Activated CD8-positive, alpha-beta T cell treated with anti-CD3 and anti-CD28 coated beads for 36 hours (primary cell): ENCODE measurements at regions not wholly inside any gene's neighbourhood (a gene's known extent, or its start where the extent isn't known, plus 50 kb on each side); places are given as distances from the start of the nearest gene placed in this dataset.
"Not testable (repeated sequence)": the region's sequence is repeated elsewhere in the genome, so short reads cannot be mapped to it uniquely, and the experiment has no call there.

ENCODE experiments used
- ATAC-seq: fragments of 200-7000 bp; cut with Tn5 transposase; one replicate; pipeline ENCODE4 v1.10.0; 2021; ENCODE audit warnings: mild to moderate bottlenecking, moderate library complexity
- CTCF ChIA-PET: fragments of 350-600 bp; sonication (Branson Sonifier 250); formaldehyde crosslinking; loops from one replicate; lab custom pipeline; 2021; ENCODE audit warnings: antibody characterized with exemption; lab: Charles Lee
- POLR2A ChIA-PET: fragments of 350-600 bp; sonication (Branson Sonifier 250); formaldehyde crosslinking; loops from one replicate; lab custom pipeline; 2021; ENCODE audit warnings: antibody characterized with exemption; lab: Charles Lee
- DNase-seq: peaks from one replicate; pipeline ENCODE4 v3.0.0-alpha.2; 2020
- H3K27ac Mint-ChIP-seq: one replicate; pipeline ENCODE4 v1.8.0; 2021; ENCODE audit warnings: mild to moderate bottlenecking, mixed read lengths
- H3K27me3 Mint-ChIP-seq: one replicate; pipeline ENCODE4 v1.8.0; 2021; ENCODE audit warnings: mixed read lengths
- H3K36me3 Mint-ChIP-seq: one replicate; pipeline ENCODE4 v1.8.0; 2021; ENCODE audit warnings: low read depth, mixed read lengths
- H3K4me1 Mint-ChIP-seq: one replicate; pipeline ENCODE4 v1.8.0; 2021; ENCODE audit warnings: low read depth, mixed read lengths
- H3K4me3 Mint-ChIP-seq: one replicate; pipeline ENCODE4 v1.8.0; 2021; ENCODE audit warnings: mild to moderate bottlenecking, moderate library complexity, mixed read lengths
- H3K9me3 Mint-ChIP-seq: one replicate; pipeline ENCODE4 v1.8.0; 2021; ENCODE audit warnings: mixed read lengths
- intact Hi-C: fragments of 100-400 bp; cut with micrococcal nuclease; formaldehyde crosslinking; loops from one replicate; pipeline ENCODE4 v1.10.0; 2022
- TF ChIP-seq, protein P1 (sequence below): fragments of 200-600 bp; IDR thresholded peaks from one replicate; pipeline ENCODE4 v1.8.0; 2022; ENCODE audit warnings: antibody characterized with exemption, mild to moderate bottlenecking

DNA sequence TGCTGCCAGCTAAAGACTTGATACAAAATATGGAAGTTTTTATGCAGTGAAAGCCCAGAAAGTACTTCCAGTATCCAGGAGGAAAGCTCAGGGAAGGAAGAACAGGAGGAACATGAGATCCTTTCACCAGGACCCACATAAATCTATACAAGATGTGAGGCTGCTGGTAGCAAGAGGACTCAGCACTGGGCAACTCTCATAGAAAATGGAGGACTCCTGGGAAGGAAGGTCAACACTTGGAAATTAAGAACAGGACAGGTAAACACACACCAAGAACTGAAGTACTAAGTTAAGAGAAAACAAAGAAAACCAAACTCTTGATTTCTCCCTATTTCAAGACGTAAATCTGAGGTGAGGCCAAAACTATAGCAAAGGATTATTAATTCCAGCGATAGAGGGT lies 220.5 kb upstream of the HSF2 start:
- TF ChIP-seq, protein P1, sequence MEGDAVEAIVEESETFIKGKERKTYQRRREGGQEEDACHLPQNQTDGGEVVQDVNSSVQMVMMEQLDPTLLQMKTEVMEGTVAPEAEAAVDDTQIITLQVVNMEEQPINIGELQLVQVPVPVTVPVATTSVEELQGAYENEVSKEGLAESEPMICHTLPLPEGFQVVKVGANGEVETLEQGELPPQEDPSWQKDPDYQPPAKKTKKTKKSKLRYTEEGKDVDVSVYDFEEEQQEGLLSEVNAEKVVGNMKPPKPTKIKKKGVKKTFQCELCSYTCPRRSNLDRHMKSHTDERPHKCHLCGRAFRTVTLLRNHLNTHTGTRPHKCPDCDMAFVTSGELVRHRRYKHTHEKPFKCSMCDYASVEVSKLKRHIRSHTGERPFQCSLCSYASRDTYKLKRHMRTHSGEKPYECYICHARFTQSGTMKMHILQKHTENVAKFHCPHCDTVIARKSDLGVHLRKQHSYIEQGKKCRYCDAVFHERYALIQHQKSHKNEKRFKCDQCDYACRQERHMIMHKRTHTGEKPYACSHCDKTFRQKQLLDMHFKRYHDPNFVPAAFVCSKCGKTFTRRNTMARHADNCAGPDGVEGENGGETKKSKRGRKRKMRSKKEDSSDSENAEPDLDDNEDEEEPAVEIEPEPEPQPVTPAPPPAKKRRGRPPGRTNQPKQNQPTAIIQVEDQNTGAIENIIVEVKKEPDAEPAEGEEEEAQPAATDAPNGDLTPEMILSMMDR, result no peak
- H3K9me3 Mint-ChIP-seq, result no peaks in the 10 kb centered on the region
- no peaks in the 10 kb centered on the region for H3K36me3 Mint-ChIP-seq
- intact Hi-C loops, result no loop called here
- ATAC-seq, result no peak
- no peak overlapping the region for H3K27ac Mint-ChIP-seq
- ChIA-PET POLR2A (no interaction called here), CTCF (no interaction called here)
- no peak for DNase-seq
- no peak overlapping the region for H3K4me3 Mint-ChIP-seq
- H3K27me3 Mint-ChIP-seq, result no peaks in the 10 kb centered on the region
- H3K4me1 Mint-ChIP-seq, result no peaks in the 10 kb centered on the region

DNA sequence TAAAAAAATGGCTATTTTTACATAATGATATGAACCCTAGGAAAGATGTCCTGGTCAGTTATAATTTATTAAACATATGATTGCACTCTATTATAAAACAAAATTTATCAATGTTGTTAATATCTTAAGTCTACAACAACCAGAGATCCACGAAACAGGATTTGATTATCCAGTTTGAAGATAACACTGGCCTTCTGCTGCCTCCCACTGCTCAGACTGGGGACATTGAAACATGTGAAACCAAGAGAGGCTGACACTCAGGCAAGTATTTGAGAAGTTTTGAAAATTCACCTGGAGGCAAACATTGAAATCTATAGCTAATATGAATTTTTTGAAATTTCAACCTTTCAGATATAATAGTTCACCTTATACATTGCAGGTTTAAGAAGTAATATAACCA lies 219.3 kb upstream of the HSF2 start:
- intact Hi-C loops, result no loop called here
- Mint-ChIP-seq H3K4me1 (no peaks in the 10 kb centered on the region), H3K9me3 (no peaks in the 10 kb centered on the region), H3K4me3 (no peak overlapping the region), H3K27me3 (no peaks in the 10 kb centered on the region), H3K36me3 (no peaks in the 10 kb centered on the region), H3K27ac (no peak overlapping the region)
- ATAC-seq (no peak), DNase-seq (no peak)
- TF ChIP-seq, protein P1, result no peak
- POLR2A ChIA-PET, result no interaction called here
- CTCF ChIA-PET, result no interaction called here

DNA sequence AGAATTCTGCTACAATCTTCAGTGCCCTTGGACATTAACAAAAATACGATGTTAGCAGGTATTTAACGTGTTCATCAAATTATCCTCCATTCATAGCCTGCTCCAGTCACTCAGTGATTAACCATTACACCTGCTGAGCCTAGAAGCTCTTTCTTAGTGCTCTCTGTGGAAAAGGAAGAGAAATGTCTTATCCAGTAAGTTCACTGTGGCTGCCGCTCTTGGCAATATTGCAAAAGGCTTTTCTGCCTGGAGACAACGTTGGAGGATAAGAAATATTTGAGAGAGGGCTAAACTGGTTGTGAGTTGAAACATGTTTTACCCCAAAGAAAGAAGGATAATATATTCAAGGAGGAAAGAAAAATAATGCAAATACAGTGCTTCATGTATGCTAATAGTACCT lies 217.4 kb upstream of the HSF2 start:
- Mint-ChIP-seq H3K36me3 (no peaks in the 10 kb centered on the region), H3K27ac (no peak overlapping the region), H3K4me3 (no peak overlapping the region), H3K4me1 (no peaks in the 10 kb centered on the region), H3K27me3 (no peaks in the 10 kb centered on the region), H3K9me3 (no peaks in the 10 kb centered on the region)
- intact Hi-C loops, result no loop called here
- DNase-seq (no peak), ATAC-seq (no peak)
- CTCF ChIA-PET, result no interaction called here
- POLR2A ChIA-PET, result no interaction called here
- TF ChIP-seq, protein P1, result no peak

DNA sequence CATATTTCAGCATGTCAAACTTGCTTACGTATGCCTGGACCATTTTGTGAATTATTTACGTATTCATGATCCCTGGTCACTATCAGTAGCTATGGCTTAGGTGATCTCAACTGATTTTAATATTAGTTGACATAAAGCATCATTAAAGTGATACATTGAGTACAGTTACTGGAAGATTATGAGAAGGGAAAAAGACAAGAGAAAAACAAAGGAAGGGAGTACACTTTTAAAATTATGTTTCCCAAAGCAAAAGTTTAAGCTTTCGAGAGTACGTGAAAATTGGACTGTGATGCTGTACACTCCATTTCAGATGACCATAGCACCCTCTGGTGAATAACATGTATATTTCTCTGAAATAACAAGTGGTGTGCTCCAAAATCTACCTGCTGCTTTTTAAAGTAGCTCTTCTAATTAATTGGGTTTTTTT lies 215.0 kb upstream of the HSF2 start:
- TF ChIP-seq, protein P1, result no peak
- Mint-ChIP-seq H3K9me3 (no peaks in the 10 kb centered on the region), H3K27me3 (peaks cover 2% of the 10 kb centered on the region), H3K4me1 (no peaks in the 10 kb centered on the region), H3K27ac (no peak overlapping the region), H3K36me3 (no peaks in the 10 kb centered on the region), H3K4me3 (no peak overlapping the region)
- CTCF ChIA-PET, result interaction anchor here (1.1 kb wide), 1 partner anchor 218 kb away, joined by 3 read pairs; no protein-coding TSS in a partner anchor
- intact Hi-C loops, result no loop called here
- ATAC-seq, result no peak
- no peak for DNase-seq
- POLR2A ChIA-PET, result interaction anchor here (0.6 kb wide), 1 partner anchor 311 kb away, joined by 3 read pairs; no protein-coding TSS in a partner anchor

DNA sequence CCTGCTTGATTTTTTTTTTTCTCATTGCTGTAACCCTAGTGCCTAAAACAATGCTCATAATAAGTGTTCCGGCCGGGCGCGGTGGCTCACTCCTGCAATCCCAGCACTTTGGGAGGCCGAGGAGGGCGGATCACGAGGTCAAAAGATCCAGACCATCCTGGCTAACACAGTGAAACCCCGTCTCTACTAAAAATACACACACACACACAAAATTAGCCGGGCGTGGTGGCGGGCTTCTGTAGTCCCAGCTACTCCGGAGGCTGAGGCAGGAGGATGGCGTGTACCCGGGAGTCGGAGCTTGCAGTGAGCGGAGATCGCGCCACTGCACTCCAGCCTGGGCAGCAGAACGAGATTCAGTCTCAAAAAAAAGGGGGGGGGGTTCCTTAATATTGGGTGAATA lies 214.0 kb upstream of the HSF2 start:
- H3K36me3 Mint-ChIP-seq, ATAC-seq, H3K27me3 Mint-ChIP-seq, H3K4me1 Mint-ChIP-seq, H3K4me3 Mint-ChIP-seq, intact Hi-C loops, DNase-seq, H3K27ac Mint-ChIP-seq, POLR2A ChIA-PET, H3K9me3 Mint-ChIP-seq: not testable (repeated sequence)
- CTCF ChIA-PET, result interaction anchor here (1.1 kb wide), 1 partner anchor 217 kb away, joined by 3 read pairs; no protein-coding TSS in a partner anchor

DNA sequence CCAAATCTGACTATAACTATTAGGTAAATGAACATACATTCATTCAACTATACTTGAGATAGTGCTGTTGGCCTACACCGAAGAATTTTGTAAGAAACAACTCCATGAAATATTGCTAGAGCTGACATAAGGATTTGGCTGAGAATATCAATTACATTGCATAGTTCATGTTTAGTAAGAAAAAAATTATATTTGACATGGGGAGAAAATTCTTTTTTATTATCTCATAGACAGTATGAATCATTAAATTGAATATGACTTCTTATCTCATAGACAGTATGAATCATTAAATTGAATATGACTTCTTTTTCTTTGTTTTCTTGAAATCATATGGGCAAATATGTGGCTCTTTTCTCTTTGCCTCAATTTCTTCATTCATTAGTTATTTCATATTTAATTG lies 212.3 kb upstream of the HSF2 start:
- no peak for ATAC-seq
- Mint-ChIP-seq H3K27me3 (peaks cover 2% of the 10 kb centered on the region), H3K9me3 (no peaks in the 10 kb centered on the region), H3K4me1 (no peaks in the 10 kb centered on the region), H3K4me3 (no peak overlapping the region), H3K36me3 (no peaks in the 10 kb centered on the region), H3K27ac (no peak overlapping the region)
- intact Hi-C loops, result no loop called here
- CTCF ChIA-PET, result no interaction called here
- POLR2A ChIA-PET, result no interaction called here
- TF ChIP-seq, protein P1, result no peak
- no peak for DNase-seq
